ENCODE measurements at regions not wholly inside any gene's neighbourhood (a gene's known extent, or its start where the extent isn't known, plus 50 kb on each side); places are given as distances from the start of the nearest gene placed in this dataset.
A peak's percentile ranks its signal among the peaks of the same experiment; 100 is the strongest.

DNA sequence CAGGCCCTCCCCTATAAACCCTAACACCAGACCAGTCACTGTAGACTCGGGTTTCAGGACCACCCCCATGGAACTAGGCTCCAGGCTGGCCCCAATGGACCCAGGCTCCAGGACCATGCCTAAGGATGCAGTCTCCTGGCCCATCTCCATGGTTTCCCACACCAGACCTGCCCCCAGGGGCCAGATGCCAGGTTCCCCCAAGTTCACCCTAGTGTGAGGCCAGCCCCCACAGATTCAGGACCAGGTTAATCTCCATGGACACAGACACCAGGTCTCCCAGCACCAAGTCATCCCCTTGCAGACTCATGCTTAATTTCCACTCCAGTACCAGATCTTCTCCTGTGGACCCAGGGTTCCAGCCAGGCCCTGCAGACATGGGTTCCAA, 103.8 kb upstream of the LANCL2 start:
- TF ChIP-seq ZFX (IDR thresholded peaks at IDR 0.05) = no peak
- TF ChIP-seq, protein P1, sequence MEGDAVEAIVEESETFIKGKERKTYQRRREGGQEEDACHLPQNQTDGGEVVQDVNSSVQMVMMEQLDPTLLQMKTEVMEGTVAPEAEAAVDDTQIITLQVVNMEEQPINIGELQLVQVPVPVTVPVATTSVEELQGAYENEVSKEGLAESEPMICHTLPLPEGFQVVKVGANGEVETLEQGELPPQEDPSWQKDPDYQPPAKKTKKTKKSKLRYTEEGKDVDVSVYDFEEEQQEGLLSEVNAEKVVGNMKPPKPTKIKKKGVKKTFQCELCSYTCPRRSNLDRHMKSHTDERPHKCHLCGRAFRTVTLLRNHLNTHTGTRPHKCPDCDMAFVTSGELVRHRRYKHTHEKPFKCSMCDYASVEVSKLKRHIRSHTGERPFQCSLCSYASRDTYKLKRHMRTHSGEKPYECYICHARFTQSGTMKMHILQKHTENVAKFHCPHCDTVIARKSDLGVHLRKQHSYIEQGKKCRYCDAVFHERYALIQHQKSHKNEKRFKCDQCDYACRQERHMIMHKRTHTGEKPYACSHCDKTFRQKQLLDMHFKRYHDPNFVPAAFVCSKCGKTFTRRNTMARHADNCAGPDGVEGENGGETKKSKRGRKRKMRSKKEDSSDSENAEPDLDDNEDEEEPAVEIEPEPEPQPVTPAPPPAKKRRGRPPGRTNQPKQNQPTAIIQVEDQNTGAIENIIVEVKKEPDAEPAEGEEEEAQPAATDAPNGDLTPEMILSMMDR (conservative IDR thresholded peaks at IDR 0.05) = no peak
- H3K27ac ChIP-seq = no peak overlapping the region

DNA sequence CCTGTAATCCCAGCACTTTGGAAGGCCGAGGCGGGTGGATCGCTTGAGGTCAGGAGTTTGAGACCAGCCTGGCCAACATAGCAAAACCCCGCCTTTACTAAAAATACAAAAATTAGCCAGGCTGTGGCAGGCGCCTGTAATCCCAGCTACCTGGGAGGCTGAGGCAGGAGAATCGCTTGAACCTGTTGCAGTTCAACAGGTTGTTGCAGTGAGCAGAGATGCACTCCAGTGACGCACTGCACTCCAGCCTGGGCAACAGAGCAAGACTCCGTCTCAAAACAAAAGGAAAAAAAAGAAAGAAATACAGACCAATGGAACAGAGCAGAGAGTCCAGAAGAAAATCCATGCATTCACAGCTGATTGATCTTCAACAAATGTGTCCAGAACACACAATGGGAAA, 99.8 kb upstream of the LANCL2 start:
- peak overlapping the region; percentile 36 for H3K27ac ChIP-seq

DNA sequence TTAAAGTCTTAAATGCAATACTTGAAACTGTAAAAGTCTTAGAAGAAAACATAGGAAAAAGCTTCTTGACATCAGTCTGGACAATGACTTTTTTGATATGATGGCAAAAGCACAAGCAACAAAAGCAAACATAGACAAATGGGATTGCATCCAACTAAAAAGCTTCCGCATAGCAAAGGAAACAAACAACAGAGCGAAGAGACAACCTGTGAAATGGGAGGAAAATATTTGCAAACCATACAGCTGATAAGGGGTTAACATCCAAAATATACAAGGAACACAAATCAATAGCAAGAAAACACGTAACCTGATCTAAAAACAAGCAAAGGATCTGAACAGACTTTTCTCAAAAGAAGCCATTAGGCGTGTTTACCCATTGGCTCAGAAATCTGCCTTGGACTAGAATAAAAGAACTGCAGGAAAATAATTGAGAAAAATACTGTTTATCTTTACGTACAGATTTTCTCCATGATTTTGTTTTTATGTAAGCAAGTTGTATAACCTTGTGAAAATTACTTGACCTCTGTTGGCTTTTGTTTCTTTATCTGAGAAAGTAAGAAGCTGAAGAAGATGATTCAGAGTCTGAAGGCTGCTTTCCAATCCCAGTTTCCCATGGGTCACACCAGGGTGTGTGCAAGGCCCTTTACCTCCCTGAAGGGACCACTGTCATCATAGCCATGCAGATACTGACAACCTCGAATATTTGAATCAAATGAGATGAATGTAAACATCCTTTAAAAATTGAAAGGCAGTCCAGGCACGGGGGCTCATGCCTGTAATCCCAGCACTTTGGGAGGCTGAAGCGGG, 99.1 kb upstream of the LANCL2 start:
- TF ChIP-seq, protein P1 (conservative IDR thresholded peaks at IDR 0.05) = no peak
- TF ChIP-seq ZFX (IDR thresholded peaks at IDR 0.05) = no peak
- H3K27ac ChIP-seq = peak overlapping the region; percentile 59

DNA sequence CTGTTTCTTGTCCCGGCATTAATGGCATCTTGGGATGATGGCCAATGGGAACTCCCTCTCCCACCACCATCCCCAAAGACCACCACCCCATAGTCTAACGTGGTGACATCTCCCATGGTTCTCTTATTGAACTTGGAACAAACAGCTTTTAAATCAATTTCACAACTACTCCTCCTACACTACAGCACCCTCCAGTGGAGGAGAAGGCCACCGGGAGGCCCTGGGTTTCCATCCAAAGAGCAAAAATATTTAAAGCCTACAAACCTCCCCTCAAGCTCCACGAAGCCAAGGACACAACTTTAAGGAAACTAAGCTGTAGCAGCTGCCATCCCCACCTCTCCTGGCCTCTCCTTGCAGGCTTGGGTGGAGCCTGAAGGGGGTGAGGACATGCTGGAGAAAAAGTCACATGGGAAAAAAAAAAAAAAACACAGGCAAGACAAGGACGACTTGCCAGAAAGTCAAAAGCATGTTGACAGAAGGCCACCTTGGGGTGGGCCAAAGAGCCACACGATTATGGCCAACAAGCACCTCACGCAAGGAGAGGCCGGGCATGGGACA, 94.0 kb upstream of the LANCL2 start:
- H3K27ac ChIP-seq = no peak overlapping the region
- no peak for TF ChIP-seq ZFX (IDR thresholded peaks at IDR 0.05)
- TF ChIP-seq, protein P1 (conservative IDR thresholded peaks at IDR 0.05) = peak; percentile 66

DNA sequence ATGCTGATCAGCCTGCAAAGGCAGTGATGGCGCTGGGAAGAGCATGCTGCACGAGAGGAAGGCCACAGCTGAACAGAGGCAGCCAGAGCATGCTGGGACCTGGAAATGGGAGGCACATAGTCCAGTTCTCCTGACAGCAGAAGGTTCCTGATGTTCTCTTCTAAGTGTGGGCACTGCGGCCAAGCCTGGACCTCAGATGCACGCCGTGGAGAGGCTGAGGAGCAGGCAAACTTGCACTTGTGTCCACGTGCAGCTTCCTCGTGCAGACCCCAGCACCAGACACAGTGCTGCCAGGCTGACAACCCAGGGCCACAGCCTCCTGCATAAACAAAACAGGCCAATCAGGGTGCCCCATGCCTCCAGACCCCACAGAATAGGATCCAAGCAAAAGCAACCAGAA, 93.5 kb upstream of the LANCL2 start:
- TF ChIP-seq ZFX (IDR thresholded peaks at IDR 0.05) = no peak
- TF ChIP-seq, protein P1 (conservative IDR thresholded peaks at IDR 0.05) = no peak
- no peak overlapping the region for H3K27ac ChIP-seq

DNA sequence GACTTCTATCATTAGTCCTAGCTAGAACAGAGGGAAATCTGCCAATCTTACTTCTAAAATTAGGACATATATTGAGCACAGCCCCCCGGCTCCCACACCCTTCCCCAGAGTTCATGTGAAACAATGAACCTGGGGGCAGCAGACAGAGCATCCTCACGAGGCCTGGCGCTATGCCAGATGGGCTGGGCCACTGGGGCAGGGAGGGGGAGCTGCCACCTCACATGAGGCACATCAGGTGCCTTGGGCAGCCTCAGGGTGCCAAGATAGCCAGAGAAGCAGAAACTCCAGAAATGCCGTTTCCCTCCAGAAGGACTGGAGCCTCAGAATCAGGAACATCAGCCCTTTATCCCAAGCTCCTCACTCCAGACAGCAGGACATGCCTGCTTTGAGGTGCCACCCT, 92.8 kb upstream of the LANCL2 start:
- H3K27ac ChIP-seq = no peak overlapping the region
- TF ChIP-seq, protein P1 (conservative IDR thresholded peaks at IDR 0.05) = no peak
- TF ChIP-seq ZFX (IDR thresholded peaks at IDR 0.05) = no peak

DNA sequence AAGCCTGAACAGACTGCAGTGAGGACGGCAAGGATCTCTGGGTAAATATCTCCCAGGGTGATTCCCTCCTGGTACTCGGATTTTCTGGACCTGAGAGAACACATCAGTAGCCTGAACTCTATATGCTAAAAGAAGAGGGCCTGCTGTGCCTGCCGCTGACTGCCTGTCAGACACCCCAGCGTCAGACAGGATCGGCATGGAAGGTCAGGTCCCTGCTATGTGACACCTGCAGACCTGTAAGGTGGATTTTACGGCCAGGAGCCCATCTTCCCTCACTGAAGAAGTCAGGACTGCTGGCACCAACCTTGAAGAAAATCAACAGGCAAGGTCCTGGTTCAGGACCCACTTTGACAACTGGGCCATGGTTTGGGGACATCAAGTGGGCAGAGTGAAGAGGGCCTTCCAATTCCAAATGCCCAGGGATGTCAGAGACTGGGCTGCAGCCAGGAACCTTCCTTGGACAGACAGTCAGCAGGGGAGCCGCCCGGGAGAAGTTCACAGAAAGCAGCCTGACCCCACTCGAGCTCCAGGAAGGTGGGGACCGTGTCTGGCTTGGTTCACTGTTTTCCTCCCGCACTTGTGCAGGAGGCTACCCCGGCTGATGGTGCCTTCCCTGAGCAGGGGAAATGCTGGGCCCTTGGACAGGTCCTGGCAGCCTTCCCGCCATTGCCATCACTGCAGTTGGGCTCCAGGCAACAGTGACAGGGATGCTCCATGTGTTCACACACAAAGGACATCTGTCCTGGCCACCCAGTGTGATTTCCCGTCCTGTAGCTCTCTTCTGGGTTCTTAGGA, 91.8 kb upstream of the LANCL2 start:
- no peak for TF ChIP-seq ZFX (IDR thresholded peaks at IDR 0.05)
- TF ChIP-seq, protein P1 (conservative IDR thresholded peaks at IDR 0.05) = no peak
- no peak overlapping the region for H3K27ac ChIP-seq
